ENCODE measurements at regions not wholly inside any gene's neighbourhood (a gene's known extent, or its start where the extent isn't known, plus 50 kb on each side); places are given as distances from the start of the nearest gene placed in this dataset.
"Not testable (repeated sequence)": the region's sequence is repeated elsewhere in the genome, so short reads cannot be mapped to it uniquely, and the experiment has no call there.

- not testable (repeated sequence) for TF ChIP-seq MAX (IDR thresholded peaks at IDR 0.05); REST (IDR thresholded peaks at IDR 0.05; ENCODE audit: low read depth); JUND (IDR thresholded peaks at IDR 0.05); CEBPB (IDR thresholded peaks at IDR 0.05; ENCODE audit: low read depth)
Observed at GRCh38 chr2:87222131-87222530, 200.5 kb upstream of the PLGLB1 start.
